ENCODE measurements at regions not wholly inside any gene's neighbourhood (a gene's known extent, or its start where the extent isn't known, plus 50 kb on each side); places are given as distances from the start of the nearest gene placed in this dataset.

- DNase-seq (ENCODE audit: low spot score) (no peak), ATAC-seq (no peak)
- Mint-ChIP-seq H3K27ac (no peak overlapping the region), H3K36me3 (ENCODE audit: low read depth) (no peaks in the 10 kb centered on the region), H3K4me3 (no peak overlapping the region), H3K27me3 (ENCODE audit: insufficient read depth, low read depth, poor library complexity) (peaks cover 43% of the 10 kb centered on the region), H3K9me3 (no peaks in the 10 kb centered on the region), H3K4me1 (peaks cover 42% of the 10 kb centered on the region)
- no peak overlapping the region for H3K4me2 ChIP-seq
- H4K20me1 ChIP-seq (replicated peaks; ENCODE audit: insufficient read depth): peaks cover 5% of the 10 kb centered on the region; the same call in 1 of the 2 replicates
- no peaks in the 10 kb centered on the region for H3K36me3 ChIP-seq (ENCODE audit: insufficient read depth)
- H3K79me2 ChIP-seq (replicated peaks; ENCODE audit: insufficient read depth): no peaks in the 10 kb centered on the region
- H3F3A ChIP-seq (replicated peaks; ENCODE audit: low read depth): peaks cover 6% of the 10 kb centered on the region; the same call in 1 of the 2 replicates
- no peak for TF ChIP-seq ZNF331 (CRISPR knock-in tag; IDR thresholded peaks at IDR 0.05; ENCODE audit: low read depth)
- TF ChIP-seq STAT1 (IDR thresholded peaks at IDR 0.05; ENCODE audit: unreplicated experiment): no peak
- TF ChIP-seq EZH2phosphoT487 (IDR thresholded peaks at IDR 0.05; ENCODE audit: unreplicated experiment): no peak
- TF ChIP-seq NANOG (IDR thresholded peaks at IDR 0.05; ENCODE audit: borderline replicate concordance): no peak
- TF ChIP-seq, protein P1, sequence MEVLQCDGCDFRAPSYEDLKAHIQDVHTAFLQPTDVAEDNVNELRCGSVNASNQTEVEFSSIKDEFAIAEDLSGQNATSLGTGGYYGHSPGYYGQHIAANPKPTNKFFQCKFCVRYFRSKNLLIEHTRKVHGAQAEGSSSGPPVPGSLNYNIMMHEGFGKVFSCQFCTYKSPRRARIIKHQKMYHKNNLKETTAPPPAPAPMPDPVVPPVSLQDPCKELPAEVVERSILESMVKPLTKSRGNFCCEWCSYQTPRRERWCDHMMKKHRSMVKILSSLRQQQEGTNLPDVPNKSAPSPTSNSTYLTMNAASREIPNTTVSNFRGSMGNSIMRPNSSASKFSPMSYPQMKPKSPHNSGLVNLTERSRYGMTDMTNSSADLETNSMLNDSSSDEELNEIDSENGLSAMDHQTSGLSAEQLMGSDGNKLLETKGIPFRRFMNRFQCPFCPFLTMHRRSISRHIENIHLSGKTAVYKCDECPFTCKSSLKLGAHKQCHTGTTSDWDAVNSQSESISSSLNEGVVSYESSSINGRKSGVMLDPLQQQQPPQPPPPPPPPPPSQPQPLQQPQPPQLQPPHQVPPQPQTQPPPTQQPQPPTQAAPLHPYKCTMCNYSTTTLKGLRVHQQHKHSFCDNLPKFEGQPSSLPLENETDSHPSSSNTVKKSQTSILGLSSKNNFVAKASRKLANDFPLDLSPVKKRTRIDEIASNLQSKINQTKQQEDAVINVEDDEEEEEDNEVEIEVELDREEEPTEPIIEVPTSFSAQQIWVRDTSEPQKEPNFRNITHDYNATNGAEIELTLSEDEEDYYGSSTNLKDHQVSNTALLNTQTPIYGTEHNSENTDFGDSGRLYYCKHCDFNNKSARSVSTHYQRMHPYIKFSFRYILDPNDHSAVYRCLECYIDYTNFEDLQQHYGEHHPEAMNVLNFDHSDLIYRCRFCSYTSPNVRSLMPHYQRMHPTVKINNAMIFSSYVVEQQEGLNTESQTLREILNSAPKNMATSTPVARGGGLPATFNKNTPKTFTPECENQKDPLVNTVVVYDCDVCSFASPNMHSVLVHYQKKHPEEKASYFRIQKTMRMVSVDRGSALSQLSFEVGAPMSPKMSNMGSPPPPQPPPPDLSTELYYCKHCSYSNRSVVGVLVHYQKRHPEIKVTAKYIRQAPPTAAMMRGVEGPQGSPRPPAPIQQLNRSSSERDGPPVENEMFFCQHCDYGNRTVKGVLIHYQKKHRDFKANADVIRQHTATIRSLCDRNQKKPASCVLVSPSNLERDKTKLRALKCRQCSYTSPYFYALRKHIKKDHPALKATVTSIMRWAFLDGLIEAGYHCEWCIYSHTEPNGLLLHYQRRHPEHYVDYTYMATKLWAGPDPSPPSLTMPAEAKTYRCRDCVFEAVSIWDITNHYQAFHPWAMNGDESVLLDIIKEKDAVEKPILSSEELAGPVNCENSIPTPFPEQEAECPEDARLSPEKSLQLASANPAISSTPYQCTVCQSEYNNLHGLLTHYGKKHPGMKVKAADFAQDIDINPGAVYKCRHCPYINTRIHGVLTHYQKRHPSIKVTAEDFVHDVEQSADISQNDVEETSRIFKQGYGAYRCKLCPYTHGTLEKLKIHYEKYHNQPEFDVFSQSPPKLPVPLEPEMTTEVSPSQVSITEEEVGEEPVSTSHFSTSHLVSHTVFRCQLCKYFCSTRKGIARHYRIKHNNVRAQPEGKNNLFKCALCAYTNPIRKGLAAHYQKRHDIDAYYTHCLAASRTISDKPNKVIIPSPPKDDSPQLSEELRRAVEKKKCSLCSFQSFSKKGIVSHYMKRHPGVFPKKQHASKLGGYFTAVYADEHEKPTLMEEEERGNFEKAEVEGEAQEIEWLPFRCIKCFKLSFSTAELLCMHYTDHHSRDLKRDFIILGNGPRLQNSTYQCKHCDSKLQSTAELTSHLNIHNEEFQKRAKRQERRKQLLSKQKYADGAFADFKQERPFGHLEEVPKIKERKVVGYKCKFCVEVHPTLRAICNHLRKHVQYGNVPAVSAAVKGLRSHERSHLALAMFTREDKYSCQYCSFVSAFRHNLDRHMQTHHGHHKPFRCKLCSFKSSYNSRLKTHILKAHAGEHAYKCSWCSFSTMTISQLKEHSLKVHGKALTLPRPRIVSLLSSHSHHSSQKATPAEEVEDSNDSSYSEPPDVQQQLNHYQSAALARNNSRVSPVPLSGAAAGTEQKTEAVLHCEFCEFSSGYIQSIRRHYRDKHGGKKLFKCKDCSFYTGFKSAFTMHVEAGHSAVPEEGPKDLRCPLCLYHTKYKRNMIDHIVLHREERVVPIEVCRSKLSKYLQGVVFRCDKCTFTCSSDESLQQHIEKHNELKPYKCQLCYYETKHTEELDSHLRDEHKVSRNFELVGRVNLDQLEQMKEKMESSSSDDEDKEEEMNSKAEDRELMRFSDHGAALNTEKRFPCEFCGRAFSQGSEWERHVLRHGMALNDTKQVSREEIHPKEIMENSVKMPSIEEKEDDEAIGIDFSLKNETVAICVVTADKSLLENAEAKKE (CRISPR knock-in tag; IDR thresholded peaks at IDR 0.05): no peak
- TF ChIP-seq POLR2AphosphoS5 (IDR thresholded peaks at IDR 0.05; ENCODE audit: low read depth): no peak
- no peak for TF ChIP-seq JUNB (IDR thresholded peaks at IDR 0.05; ENCODE audit: unreplicated experiment)
- TF ChIP-seq CREB1 (CRISPR knock-in tag; IDR thresholded peaks at IDR 0.05; ENCODE audit: low read depth): no peak
- TF ChIP-seq, protein P2, sequence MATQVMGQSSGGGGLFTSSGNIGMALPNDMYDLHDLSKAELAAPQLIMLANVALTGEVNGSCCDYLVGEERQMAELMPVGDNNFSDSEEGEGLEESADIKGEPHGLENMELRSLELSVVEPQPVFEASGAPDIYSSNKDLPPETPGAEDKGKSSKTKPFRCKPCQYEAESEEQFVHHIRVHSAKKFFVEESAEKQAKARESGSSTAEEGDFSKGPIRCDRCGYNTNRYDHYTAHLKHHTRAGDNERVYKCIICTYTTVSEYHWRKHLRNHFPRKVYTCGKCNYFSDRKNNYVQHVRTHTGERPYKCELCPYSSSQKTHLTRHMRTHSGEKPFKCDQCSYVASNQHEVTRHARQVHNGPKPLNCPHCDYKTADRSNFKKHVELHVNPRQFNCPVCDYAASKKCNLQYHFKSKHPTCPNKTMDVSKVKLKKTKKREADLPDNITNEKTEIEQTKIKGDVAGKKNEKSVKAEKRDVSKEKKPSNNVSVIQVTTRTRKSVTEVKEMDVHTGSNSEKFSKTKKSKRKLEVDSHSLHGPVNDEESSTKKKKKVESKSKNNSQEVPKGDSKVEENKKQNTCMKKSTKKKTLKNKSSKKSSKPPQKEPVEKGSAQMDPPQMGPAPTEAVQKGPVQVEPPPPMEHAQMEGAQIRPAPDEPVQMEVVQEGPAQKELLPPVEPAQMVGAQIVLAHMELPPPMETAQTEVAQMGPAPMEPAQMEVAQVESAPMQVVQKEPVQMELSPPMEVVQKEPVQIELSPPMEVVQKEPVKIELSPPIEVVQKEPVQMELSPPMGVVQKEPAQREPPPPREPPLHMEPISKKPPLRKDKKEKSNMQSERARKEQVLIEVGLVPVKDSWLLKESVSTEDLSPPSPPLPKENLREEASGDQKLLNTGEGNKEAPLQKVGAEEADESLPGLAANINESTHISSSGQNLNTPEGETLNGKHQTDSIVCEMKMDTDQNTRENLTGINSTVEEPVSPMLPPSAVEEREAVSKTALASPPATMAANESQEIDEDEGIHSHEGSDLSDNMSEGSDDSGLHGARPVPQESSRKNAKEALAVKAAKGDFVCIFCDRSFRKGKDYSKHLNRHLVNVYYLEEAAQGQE (IDR thresholded peaks at IDR 0.05; ENCODE audit: unreplicated experiment): no peak
- TF ChIP-seq, protein P3, sequence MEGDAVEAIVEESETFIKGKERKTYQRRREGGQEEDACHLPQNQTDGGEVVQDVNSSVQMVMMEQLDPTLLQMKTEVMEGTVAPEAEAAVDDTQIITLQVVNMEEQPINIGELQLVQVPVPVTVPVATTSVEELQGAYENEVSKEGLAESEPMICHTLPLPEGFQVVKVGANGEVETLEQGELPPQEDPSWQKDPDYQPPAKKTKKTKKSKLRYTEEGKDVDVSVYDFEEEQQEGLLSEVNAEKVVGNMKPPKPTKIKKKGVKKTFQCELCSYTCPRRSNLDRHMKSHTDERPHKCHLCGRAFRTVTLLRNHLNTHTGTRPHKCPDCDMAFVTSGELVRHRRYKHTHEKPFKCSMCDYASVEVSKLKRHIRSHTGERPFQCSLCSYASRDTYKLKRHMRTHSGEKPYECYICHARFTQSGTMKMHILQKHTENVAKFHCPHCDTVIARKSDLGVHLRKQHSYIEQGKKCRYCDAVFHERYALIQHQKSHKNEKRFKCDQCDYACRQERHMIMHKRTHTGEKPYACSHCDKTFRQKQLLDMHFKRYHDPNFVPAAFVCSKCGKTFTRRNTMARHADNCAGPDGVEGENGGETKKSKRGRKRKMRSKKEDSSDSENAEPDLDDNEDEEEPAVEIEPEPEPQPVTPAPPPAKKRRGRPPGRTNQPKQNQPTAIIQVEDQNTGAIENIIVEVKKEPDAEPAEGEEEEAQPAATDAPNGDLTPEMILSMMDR (conservative IDR thresholded peaks at IDR 0.05; ENCODE audit: low read depth in 2 of 2): no peak
- TF ChIP-seq, protein P4, sequence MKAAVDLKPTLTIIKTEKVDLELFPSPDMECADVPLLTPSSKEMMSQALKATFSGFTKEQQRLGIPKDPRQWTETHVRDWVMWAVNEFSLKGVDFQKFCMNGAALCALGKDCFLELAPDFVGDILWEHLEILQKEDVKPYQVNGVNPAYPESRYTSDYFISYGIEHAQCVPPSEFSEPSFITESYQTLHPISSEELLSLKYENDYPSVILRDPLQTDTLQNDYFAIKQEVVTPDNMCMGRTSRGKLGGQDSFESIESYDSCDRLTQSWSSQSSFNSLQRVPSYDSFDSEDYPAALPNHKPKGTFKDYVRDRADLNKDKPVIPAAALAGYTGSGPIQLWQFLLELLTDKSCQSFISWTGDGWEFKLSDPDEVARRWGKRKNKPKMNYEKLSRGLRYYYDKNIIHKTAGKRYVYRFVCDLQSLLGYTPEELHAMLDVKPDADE (IDR thresholded peaks at IDR 0.05): no peak
- no peak for TF ChIP-seq EZH2 (IDR thresholded peaks at IDR 0.05; ENCODE audit: low read depth, unreplicated experiment)
- no peak for TF ChIP-seq ZNF114 (CRISPR knock-in tag; IDR thresholded peaks at IDR 0.05)
- peaks cover 31% of the 10 kb centered on the region for H3K4me1 ChIP-seq (ENCODE audit: insufficient read depth)
- no peak overlapping the region for H3K27ac ChIP-seq (ENCODE audit: low read depth)
- H3K9me2 ChIP-seq (ENCODE audit: insufficient read depth): 0 out of 2 replicates have a peak, but pooled peaks cover 4% of the 10 kb centered on the region
- no peak overlapping the region for H3K4me3 ChIP-seq
- no peak overlapping the region for H2AFZ ChIP-seq
- H3K27me3 ChIP-seq (ENCODE audit: insufficient read depth): peaks cover 59% of the 10 kb centered on the region
These were observed 110.3 kb downstream of the UCHL1 start for GRCh38 chr4:41366911-41367517.
